DOHH2 (cell line): ENCODE measurements at regions not wholly inside any gene's neighbourhood (a gene's known extent, or its start where the extent isn't known, plus 50 kb on each side); places are given as distances from the start of the nearest gene placed in this dataset.

ENCODE experiments used
- H3F3A ChIP-seq: fragments of 200-600 bp; sonication (generic), shearing (Covaris generic); 2 replicates; pipeline ENCODE4 v1.6.0; 2016; ENCODE audit warnings: antibody characterized with exemption, mild to moderate bottlenecking; ENCODE audit not compliant: control insufficient read depth, insufficient read depth
- H3K27ac ChIP-seq: fragments of 200-600 bp; sonication (generic); 2 replicates; pipeline ENCODE4 v1.5.1; 2014; ENCODE audit warnings: low read depth, mild to moderate bottlenecking, low read length, moderate library complexity
- H3K27me3 ChIP-seq: fragments of 200-600 bp; sonication (generic); 2 replicates; pipeline ENCODE4 v1.6.1; 2014; ENCODE audit warnings: mild to moderate bottlenecking, low read length, mixed read lengths; ENCODE audit not compliant: control insufficient read depth
- H3K36me3 ChIP-seq: fragments of 200-600 bp; sonication (generic); 2 replicates; pipeline ENCODE4 v1.6.1; 2014; ENCODE audit warnings: mild to moderate bottlenecking, low read length, moderate library complexity, mixed read lengths; ENCODE audit not compliant: control insufficient read depth
- H3K4me1 ChIP-seq: fragments of 200-600 bp; sonication (generic); 2 replicates; pipeline ENCODE4 v1.6.1; 2014; ENCODE audit warnings: mild to moderate bottlenecking, low read length, mixed read lengths; ENCODE audit not compliant: control insufficient read depth
- H3K4me2 ChIP-seq: fragments of 200-600 bp; sonication (generic); 2 replicates; pipeline ENCODE4 v1.6.0; 2014; ENCODE audit warnings: mild to moderate bottlenecking, low read length, moderate library complexity
- H3K4me3 ChIP-seq: fragments of 200-600 bp; sonication (generic); 2 replicates; pipeline ENCODE4 v1.5.1; 2014; ENCODE audit warnings: mild to moderate bottlenecking, low read length, mixed read lengths
- H3K79me2 ChIP-seq: fragments of 200-600 bp; sonication (generic); 2 replicates; pipeline ENCODE4 v1.6.1; 2014; ENCODE audit warnings: mild to moderate bottlenecking, low read length, mixed read lengths; ENCODE audit not compliant: control insufficient read depth
- H3K9me2 ChIP-seq: fragments of 200-600 bp; sonication (generic); replicated peaks from 2 replicates; pipeline ENCODE4 v1.6.1; 2014; ENCODE audit warnings: mild to moderate bottlenecking, low read length, mixed read lengths; ENCODE audit not compliant: control insufficient read depth
- H3K9me3 ChIP-seq: fragments of 200-600 bp; sonication (generic); 2 replicates; pipeline ENCODE4 v1.6.1; 2014; ENCODE audit warnings: antibody characterized with exemption, low read length, mixed read lengths; ENCODE audit not compliant: control insufficient read depth, insufficient read depth
- H4K20me1 ChIP-seq: fragments of 200-600 bp; sonication (generic); 2 replicates; pipeline ENCODE4 v1.6.0; 2014; ENCODE audit warnings: low read depth, mild to moderate bottlenecking, antibody characterized with exemption, low read length, moderate library complexity; ENCODE audit not compliant: control insufficient read depth, insufficient read depth
- CTCF ChIP-seq: fragments of 200-600 bp; sonication (generic); IDR thresholded peaks from one replicate; pipeline ENCODE4 v1.5.1; 2014; ENCODE audit warnings: antibody characterized with exemption, mild to moderate bottlenecking, low read depth, low read length; ENCODE audit not compliant: poor library complexity, severe bottlenecking
- EZH2phosphoT487 ChIP-seq: fragments of 200-600 bp; sonication (generic); IDR thresholded peaks from 2 replicates; pipeline ENCODE4 v1.6.1; 2017; ENCODE audit warnings: borderline replicate concordance, mild to moderate bottlenecking, antibody characterized with exemption, low read length, moderate library complexity, mixed read lengths

GRCh38 chr11:134535029-134536025, 123.3 kb upstream of the B3GAT1 start:
- no peaks in the 10 kb centered on the region for H4K20me1 ChIP-seq
- no peaks in the 10 kb centered on the region for H3K9me3 ChIP-seq
- no peaks in the 10 kb centered on the region for H3K9me2 ChIP-seq
- TF ChIP-seq EZH2phosphoT487 (no peak), CTCF (no peak)
- no peaks in the 10 kb centered on the region for H3K36me3 ChIP-seq
- no peaks in the 10 kb centered on the region for H3K79me2 ChIP-seq
- no peak overlapping the region for H3K4me2 ChIP-seq
- H3K4me1 ChIP-seq: no peaks in the 10 kb centered on the region
- no peaks in the 10 kb centered on the region for H3K27me3 ChIP-seq
- H3F3A ChIP-seq: no peaks in the 10 kb centered on the region
- no peak overlapping the region for H3K4me3 ChIP-seq
- H3K27ac ChIP-seq: no peak overlapping the region

GRCh38 chr11:134533511-134533910, 121.5 kb upstream of the B3GAT1 start:
- H3K9me3 ChIP-seq: no peaks in the 10 kb centered on the region
- no peaks in the 10 kb centered on the region for H3K79me2 ChIP-seq
- H3K9me2 ChIP-seq: no peaks in the 10 kb centered on the region
- H3K4me3 ChIP-seq: no peak overlapping the region
- no peaks in the 10 kb centered on the region for H3K27me3 ChIP-seq
- TF ChIP-seq CTCF (no peak), EZH2phosphoT487 (no peak)
- no peaks in the 10 kb centered on the region for H3K36me3 ChIP-seq
- no peak overlapping the region for H3K4me2 ChIP-seq
- no peaks in the 10 kb centered on the region for H4K20me1 ChIP-seq
- no peaks in the 10 kb centered on the region for H3F3A ChIP-seq
- H3K4me1 ChIP-seq: no peaks in the 10 kb centered on the region
- H3K27ac ChIP-seq: no peak overlapping the region

- H3K27ac ChIP-seq: no peak overlapping the region
- no peak overlapping the region for H3K4me3 ChIP-seq
- no peaks in the 10 kb centered on the region for H3K79me2 ChIP-seq
- H3K9me2 ChIP-seq: no peaks in the 10 kb centered on the region
- H4K20me1 ChIP-seq: no peaks in the 10 kb centered on the region
- H3K4me1 ChIP-seq: no peaks in the 10 kb centered on the region
- no peaks in the 10 kb centered on the region for H3K9me3 ChIP-seq
- TF ChIP-seq EZH2phosphoT487 (no peak), CTCF (no peak)
- no peaks in the 10 kb centered on the region for H3F3A ChIP-seq
- H3K27me3 ChIP-seq: no peaks in the 10 kb centered on the region
- no peaks in the 10 kb centered on the region for H3K36me3 ChIP-seq
- no peak overlapping the region for H3K4me2 ChIP-seq
These were observed 120.9 kb upstream of the B3GAT1 start for GRCh38 chr11:134532921-134533421.
